GM18861 (cell line): ENCODE measurements at regions not wholly inside any gene's neighbourhood (a gene's known extent, or its start where the extent isn't known, plus 50 kb on each side); places are given as distances from the start of the nearest gene placed in this dataset.
"Not testable (repeated sequence)": the region's sequence is repeated elsewhere in the genome, so short reads cannot be mapped to it uniquely, and the experiment has no call there.

Experiments used
- ATAC-seq: cut with Tn5 transposase; IDR thresholded peaks from one replicate; pipeline ENCODE4 v1.9.1; 2021; ENCODE audit not compliant: unreplicated experiment

DNA sequence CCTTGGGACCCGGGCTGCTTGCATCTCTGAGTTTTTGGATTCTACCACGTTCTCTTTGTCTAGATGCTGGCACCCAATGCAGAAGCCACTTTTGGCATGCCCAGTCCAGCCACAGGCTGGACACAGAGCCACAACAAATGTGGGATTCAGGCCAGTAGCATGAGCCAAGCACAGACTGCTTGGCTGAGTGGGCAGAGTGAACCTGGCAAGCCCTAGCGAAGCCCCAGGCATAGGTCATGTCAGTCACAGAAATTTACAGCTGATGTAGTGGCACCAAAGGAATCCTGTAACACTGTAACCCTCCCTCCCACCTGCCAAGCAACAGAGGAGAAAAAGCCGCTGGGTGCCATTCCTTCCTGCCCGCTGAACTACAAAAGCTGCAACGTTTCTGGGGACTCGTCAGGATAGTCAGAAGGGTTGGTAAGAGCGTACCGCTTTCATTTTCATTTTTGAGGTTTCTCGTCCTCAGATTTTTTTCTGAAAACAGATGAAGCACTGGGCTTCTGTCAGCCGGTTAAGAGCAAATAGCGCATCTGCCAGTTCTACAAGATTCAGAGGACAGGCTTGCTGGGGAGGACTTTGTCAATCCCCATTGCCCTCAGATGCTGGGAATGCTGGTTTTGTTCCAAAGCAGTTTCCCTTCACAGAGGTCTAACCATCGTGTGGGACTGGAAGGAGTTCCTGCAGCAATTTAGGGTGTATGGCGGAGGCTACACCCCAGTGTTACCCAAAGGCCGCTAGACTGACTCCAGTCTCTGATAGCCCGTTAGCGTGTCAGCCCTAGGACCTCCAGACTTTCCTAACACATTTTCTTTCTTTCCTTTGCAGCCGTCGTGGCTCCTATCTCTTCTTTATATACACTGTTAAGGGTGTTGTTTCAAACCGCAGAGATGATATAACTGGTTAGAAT lies 399.0 kb downstream of the HTR1A start:
- ATAC-seq: no peak

DNA sequence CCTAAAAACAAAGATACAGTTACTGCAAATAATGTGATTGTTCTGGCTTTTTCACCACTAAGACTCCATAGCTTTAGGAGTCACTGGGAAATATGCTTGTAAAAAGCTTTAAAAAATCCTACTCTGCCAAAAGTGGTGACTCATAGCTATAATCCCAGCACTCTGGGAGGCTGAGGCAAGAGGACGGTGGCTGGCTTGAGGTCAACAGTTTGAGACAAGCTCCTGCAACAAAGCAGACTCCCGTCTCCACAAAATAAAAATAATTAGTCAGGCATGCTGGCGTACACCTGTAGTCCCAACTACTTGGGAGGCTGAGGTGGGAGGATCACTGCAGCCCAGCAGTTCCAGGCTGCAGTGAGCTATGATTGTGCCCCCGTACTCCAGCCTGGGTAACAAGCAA lies 406.4 kb downstream of the HTR1A start:
- no peak for ATAC-seq

DNA sequence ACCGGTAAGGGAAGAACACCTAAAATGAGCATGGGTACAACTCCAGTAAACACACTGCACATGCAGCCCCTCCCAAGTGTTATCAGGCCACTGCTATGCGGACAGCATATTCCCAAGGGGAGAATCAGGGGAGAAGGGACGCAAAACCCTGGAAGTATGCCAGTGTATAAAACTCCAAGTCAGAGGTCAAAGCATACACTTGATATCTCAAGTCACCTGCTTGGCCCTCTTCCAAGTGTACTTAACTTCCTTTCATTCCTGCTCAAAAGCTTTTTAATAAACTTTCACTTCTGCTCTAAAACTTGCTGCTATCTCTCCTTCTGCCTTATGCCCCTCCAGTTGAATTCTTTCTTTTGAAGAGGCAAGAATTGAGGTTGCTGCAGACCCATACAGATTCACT lies 408.1 kb downstream of the HTR1A start:
- ATAC-seq: no peak

DNA sequence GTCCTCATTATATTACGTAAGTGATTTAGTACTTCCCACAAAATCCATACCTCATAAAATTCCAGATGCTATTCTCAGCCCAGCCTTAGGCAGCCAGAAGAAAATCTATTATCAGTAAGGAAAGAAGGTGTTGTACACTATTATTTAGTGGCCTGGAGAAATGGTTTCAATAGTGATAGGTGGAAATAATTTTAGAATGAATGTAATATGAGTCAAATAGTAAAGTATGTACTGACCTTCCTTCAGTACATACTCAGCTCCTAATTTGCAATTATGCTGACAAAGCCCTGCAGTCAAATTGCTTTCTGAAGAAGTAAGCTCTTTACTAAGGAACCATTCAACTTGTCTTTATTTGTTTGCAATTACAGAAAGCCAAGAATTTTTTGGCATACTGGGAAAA lies 409.2 kb downstream of the HTR1A start:
- no peak for ATAC-seq

DNA sequence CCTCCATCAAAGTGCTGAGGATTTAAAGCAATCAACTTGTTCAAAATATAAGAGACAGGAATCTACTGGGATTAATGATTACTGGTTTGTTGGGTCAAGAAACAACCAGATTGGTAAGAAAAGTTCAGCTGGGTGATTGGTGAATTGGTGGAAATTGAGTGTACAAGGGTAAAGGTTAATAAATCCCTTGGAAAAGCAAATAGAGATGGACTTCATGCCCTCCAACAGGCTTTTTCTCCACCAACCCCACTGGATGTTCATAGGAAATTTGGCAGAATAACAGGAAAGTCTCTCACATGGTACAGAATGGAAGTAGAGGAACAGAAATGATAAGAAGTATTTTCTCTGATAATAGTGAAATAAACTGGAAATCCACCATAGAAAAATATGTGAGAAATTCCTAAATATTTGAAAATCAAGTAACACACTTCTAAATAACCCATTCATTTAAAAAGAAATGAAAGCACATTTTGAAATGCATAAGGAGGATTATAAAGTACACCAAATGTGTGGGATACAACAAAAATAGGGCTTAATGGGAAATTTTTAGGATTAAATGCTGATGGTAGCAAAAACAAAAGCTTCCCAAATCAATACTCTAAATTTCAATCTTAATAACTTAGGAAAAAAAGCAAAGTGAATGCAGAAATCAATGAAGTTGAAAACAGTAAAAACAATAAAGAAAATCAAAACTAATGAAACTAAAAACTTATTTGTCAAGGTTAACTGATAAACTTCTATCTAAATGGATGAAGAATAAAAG lies 426.2 kb downstream of the HTR1A start:
- ATAC-seq: no peak

DNA sequence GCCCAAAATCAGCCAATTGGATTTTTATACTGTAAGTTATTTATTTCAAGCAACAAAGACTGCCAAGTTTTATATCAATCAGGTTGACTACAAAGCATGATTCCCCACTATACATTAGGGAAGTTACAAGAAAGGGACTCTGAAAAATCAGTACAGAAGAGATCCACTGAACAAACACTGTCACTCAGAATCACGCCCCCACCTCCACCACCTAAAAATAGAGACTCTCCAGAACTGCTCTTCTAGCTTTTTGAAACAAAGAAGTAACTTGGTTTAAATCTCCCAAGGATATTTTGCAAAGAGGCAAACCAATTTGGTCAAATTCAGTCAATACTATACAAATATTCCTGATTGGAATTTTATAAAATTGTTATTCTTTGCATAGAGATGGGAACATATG lies 438.0 kb downstream of the HTR1A start:
- ATAC-seq: no peak

DNA sequence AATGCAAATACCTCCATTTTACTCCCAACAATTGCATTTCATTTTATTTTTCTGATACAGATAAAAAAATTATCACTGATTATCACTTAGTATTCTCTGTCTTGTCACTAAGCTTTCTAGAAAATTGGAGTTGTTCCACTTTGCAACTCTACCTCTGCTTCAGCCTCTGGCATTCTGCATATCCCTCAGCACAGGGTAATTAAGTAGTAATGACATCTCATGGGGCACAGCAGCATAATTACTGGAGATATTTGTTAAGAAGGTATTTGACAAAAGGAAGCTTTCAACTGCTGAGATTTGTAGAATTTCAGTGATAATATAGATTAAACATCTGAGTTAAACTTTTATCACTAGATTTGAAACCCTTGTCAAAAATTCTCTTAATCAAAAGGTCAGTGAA lies 446.2 kb downstream of the HTR1A start:
- ATAC-seq: no peak

DNA sequence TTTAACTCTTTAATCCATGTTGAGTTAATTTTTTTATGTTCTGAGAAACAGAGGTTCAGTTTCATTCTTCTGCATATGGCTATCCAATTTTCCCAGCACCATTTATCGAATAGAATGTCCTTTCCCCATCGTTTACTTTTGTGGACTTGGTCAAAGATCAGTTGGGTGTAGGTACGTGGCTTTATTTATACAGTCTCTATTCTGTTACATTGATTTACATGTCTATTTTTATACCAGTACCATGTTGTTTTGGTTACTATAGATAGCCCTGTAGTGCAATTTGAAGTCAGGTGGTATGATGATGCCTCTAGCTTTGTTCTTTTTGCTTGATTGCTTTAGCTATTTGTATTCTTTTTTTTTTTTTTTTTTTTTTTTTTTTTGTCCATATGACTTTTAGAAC lies 462.0 kb downstream of the HTR1A start:
- no peak for ATAC-seq

DNA sequence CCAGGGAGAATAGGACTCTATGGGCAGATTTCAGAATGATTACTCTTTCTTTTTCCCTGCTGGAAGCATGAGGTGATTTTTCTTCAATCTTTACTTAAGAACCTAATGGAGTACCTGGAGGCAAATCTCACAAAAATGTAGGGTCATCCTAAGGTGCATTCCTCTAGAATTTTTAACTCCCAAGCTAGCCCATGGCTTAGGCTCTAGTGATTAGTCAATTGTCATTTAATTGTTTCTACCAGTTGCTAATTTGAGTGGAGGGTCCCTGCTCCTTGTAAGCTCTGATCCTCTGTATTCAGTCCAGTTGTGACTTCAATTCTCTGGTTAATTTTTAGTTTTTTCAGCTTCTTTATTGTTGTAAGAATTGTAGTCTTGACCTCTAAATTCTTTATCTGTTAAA lies 467.0 kb downstream of the HTR1A start:
- no peak for ATAC-seq

DNA sequence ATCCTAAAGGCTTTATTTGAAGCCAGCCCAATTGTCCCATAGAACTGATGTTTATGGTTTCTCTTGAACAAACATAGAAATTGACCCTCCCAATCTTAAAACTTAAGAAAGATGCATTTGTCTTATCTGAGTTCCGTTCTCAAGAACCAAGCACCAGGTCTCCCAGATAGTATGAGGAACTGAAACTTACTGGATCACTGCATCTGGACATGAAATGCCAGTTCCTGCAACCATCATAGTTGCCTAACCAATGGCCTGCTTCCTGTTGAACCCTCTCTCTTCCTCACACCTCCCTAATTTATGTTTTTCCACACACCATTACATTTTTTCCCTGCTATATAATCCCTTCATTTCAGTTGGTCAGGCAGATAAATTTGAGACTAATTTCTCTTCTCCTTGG lies 478.9 kb downstream of the HTR1A start:
- ATAC-seq: no peak

DNA sequence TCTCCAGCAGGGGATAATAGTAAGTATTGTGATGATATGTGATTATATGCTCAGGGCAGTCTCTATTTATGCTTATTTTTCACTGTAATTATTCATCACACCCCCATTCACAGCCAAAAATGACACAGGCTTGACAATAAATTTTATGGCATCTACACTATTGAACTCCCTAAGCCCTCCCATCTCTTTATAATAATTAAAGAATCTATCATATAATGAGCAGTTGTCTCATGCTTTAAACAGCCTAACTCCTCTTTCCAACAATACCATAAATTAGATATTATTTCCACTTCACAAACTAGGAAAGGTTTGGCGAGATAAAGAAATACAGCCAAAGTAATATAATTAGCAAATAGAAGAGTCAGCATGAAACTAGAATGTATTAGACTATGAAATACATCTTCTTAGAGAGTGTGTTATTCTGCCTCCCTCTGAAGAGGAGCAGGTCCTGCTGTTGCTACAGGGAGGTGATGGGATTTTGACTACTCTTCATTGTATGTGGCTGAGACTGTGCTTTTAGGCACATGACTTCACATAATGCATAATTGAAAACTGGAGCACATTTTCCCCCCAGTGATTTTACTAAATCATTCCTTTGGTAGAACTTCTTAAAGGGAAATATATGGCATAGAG lies 488.8 kb downstream of the HTR1A start:
- no peak for ATAC-seq

DNA sequence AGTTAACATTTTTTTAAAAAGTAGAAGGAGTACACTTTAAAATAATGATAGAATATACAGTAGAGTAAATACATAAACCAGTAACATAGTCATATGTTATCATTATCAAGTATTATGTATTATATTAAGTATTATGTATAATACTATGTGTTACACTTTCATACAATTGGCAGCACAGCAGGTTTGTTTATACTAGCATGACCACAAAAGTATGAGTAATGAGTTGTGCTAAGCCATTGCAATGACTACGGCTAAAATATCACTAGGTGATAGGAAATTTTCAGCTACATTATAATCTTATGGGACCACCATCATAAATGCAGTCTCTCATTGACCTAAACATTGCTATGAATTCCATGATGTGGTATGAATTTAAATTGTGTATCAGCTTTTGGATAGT lies 506.0 kb downstream of the HTR1A start:
- no peak for ATAC-seq

DNA sequence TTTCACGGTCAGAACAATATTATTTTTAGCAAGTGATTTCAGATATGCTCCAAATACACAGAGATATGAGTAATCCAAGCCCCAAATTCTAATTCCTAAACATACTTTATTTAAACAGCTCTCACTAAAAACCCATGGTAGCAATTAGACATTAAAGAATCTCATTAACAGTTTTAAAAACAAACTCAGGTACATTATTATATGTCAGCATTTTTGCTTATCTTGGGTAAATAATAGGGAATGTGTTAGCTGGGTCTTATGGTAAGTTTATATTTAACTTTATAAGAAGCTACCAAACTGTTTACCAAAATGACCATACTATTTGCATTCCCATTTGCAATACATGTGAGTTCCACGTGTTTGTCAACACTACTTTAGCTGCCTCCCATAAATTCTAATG lies 511.1 kb downstream of the HTR1A start:
- no peak for ATAC-seq

DNA sequence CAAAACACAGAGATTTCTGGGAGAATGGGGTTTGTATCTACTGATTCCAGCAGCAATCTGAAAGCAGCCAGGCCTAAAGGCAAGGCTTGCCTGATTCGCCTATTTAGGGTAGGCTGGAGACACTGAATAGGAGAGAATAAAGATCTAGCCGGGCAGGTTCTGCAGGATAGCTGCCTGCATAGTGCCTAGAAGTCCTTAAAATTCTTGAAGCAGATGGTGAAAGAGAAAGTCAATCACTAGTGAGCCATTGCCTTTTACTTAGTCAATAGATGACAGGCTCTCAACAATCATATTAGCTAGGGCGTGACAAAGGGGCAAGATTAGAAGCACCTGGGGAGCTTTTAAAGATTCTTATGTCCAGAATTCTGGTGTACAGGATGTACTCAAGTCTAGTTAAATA lies 522.7 kb downstream of the HTR1A start:
- ATAC-seq: no peak

DNA sequence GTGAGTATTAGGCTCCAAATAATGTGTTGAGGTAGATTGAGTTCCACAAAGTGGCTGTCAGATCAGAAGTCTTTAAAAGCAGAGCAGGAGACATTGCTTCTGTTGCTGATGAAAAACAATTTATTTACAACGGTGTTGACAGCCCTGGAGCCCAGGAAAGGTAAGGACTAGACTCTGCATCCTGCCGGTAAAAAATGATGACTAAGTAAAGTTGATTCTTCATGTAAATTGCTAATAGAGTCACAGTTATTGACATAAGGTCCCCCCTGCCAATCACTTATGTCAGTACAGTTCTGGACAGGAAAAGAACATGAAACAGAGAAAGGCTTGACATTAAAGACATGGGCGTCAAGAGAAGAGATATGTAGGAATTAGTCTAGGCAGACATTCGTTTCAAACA lies 552.5 kb downstream of the HTR1A start:
- no peak for ATAC-seq

DNA sequence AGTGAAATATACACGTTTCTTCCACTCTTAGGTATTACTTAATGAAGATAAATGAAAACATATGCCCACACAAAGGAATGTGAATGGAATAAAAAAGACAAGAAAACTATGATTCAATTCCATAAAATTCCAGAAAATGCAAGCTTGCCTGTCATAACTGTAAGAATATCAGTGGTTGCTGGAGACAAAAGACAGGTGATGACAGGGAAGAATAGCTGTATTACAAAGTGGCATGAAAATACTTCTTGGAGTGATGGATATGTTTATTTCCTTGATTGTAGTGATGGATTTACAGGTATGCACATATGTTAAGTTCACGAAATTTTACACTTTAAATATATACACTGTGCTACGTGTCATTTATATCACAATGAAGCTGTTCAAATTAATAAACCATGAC lies 553.3 kb downstream of the HTR1A start:
- no peak for ATAC-seq

DNA sequence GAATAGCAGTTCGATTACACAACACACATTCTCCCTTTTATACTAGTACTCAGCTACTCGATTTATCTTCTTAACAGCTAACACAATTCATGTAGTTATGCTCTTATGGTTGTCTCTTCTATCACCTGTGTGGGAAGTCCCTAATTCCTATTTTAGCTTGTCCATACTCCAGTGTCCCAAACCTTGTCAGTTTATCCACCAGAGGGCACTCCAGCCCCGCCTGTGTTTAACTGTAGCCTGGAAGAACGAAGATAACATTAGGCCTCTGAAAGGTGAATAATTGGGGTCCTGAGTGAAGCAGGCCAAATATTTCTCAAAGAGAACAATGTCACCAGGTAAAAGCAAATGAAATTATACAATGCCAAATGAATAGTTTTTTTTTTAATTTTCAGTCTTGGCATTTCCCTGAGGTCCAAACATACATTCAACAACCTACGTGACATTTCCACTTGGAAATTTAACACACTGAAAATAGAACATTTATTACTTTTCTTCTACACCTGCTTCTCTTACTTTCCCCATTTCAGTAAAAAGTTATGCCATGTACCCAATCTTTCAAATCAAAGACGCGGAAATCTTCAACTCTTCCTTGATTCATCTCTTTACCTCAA lies 560.7 kb downstream of the HTR1A start:
- peak; percentile 95 for ATAC-seq

DNA sequence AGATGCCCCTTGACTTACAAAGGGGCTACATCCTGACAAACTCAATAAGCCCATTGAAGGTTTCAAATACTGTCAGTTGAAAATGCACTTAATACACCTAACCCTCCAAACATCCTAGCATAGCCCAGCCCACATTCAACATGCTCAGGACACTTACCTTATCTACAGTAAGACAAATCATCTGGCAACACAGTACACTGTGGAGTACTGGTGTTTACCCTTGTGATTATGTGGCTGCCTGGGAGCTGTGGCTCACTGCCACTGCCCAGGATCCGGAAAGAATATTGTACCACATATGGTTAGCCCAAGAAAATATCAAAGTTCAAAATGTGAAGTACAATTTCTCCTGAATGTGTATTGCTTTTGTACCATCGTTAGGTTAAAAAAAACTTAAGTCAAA lies 562.2 kb downstream of the HTR1A start:
- no peak for ATAC-seq

DNA sequence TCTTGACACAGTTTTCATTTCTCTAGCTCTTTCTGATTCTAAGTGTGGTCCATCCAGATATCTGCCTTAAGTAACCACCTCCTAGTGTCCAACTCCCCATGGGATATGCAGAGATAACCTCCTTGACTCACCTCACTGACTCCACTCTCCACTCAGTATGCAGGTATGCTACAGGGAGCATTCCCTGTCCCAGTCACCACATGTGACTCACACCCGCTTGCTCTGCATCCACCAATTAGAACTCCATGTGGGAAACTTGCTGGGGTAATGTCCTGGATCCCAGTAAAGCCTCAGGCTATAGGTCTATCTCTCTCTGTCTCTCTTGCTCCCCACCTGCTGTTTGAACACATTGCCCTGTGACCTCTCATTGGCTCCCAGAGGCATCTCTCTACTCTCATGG lies 563.9 kb downstream of the HTR1A start:
- ATAC-seq: no peak

DNA sequence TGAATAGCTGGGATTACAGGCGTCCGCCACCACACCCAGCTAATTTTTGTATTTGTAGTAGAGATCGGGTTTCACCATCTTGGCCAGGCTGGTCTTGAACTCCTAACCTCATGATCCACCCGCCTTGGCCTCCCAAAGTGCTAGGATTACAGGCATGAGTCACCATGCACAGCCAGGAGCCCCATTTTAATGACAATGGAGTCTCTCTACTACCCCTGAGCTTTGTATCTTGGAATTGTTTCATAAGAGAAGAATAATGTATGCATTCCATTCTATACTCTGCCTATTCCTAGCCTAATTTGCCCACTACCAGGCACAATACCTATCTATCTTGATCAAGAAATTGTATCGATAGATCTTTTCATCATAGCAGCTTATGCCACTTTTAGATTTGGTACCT lies 574.1 kb downstream of the HTR1A start:
- ATAC-seq: not testable (repeated sequence)

DNA sequence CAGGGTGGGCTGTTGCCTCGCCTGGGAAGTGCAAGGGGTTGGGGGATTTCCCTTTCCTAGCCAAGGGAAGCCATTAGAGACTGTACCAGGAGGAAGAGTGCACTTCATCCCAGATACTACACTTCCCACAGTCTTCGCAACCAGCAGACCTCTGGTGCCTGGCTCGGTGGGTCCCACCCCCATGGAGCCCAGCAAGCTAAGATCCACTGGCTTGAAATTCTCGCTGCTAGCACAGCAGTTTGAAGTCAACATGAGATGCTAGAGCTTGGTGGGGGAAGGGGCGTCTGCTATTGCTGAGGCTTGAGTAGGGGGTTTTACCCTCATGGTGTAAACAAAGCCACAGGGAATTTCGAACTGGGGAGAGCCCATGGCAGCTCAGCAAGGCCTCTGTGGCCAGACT lies 586.4 kb downstream of the HTR1A start:
- ATAC-seq: no peak

DNA sequence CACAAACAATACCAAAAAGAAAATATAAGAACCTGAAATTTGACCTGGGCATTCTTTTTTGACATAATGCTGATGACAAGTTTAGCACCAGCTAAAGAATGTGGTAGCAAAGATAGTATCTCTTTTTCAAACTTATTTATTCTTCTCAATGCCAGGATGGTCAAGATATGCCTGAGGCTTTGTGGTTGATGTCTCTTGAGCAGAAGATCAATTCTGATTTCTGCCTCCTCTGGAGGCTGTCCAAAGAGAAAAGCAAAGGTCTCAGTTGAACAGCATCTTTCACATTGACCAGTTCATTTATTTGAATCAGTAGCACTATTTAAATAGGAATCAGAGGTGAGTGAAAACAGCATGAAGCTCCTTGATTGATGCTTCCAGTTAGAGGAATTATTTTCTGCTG lies 588.2 kb downstream of the HTR1A start:
- ATAC-seq: no peak
